ELF-1 (cell line): ENCODE measurements at regions not wholly inside any gene's neighbourhood (a gene's known extent, or its start where the extent isn't known, plus 50 kb on each side); places are given as distances from the start of the nearest gene placed in this dataset.
"Not testable (repeated sequence)": the region's sequence is repeated elsewhere in the genome, so short reads cannot be mapped to it uniquely, and the experiment has no call there.

Source experiments
- DNase-seq: peaks from one replicate; pipeline ENCODE4 v3.0.0-alpha.2; 2016; ENCODE audit warnings: low read depth, low spot score

DNA sequence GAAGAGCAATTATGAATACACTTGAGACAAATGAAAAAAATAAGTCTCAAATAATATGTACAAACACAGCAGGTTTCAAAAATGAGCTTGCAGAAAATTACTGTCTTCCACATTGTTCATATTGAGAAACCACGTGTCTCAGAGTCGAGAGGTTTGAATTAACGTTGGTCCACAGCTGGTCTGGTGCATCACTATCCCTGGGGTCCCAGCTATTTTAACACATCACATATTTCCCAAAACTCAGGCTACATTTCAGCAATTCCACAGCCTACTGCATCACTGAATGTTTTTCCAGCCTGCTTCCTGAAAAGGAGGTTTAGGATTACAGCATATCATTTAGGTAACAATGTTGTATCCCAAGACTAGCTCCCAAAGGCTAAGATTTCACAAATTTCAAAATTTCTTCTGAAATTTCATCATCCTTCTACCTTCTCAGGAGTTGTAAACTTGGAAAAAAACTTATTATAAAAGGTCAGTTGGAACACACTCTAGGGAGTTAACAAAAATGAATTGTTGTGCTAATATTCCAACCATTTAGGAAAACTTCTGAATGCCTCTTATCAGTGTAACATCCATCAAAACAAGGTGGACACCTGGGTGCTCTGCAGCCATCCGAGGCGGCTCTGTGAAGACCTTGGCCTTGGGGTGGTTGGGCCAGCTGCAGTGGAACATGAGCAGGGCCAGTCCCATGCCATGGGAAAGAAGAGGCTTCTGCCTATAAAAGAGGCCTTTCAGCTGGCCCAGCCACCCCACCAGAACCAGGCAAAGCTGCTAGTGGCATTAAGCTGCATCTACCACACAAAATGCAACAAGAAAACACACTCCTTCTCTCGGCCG, 198.1 kb upstream of the RBBP8 start:
- DNase-seq, result no peak

DNA sequence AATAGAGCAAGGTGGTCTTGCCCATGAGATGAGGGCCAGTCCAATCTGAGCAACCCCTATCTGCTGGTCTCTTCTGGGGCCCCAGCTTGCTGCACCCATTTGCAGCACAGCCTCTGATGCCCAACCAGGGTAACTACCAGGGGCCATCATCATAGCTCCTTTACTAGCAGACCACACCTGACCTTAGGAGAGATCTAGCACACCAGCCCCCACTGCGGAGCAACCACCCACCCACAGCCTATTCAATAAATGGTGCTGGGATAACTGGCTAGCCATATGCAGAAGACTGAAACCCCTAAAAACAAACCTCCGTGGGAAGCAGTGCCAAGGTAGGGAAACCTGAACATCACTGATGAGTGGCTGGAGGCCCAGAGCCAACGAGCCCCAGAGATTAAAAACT, 196.1 kb upstream of the RBBP8 start:
- DNase-seq, result no peak

DNA sequence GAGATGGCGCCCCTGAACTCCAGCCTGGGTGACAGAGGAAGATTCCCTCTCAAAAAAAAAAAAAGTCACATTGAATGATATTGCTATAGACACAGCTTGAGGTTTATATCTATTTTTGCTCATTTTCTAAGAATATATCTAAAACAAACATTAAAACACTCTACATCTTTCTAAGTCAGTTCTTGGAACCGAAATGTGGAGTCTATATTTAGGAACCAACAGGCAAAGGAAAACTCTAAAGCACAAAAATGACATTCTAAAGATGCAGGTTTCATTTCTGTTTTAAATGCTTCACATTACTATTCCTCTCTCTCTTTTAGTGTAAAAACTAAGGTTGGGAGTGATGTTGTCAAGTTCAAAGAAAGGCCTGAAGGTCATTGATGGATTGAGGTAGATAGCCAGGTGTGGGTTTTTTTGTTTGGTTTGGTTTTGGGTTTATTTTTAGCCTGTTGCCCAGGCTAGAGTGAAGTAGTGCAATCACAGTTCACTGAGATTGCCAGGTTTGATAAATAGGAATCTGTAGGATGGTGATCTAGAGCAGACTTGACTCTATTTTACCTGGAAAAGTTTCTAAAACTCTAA, 194.0 kb upstream of the RBBP8 start:
- no peak for DNase-seq

DNA sequence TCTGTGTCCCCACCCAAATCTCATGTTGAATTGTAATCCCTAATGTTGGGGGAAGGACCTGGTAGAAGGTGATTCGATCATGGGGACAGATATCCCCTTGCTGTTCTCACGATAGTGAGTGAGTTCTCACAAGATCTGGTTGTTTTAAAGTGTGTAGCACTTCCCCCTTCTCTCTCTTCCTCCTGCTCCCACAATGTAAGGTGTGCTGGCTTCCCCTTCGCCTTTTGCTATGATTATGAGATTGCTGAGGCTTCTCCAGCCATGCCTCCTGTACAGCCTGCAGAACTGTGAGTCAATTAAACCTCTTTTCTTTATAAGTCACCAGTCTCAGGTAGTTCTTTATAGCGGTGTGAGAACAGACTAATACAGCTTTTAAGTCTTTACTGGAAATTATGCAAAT, 193.3 kb upstream of the RBBP8 start:
- DNase-seq, result no peak

DNA sequence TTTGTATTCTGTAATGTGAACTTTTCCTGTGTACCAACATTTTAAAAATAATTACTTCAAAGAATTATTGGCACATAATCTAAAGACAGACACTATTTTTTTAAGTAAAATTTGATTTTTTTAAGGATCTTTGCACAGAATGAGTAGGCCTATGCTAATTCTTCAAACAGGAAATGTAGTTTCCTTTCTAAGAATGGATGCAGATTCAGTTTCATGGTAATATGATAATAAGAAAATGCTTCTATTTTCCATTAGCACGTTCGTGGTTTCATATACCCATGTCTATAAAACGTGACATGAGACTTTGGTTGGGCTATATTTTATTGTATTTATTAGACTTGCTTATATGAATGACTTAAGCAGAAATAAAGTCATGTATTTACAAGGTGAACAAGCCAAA, 191.8 kb upstream of the RBBP8 start:
- no peak for DNase-seq

DNA sequence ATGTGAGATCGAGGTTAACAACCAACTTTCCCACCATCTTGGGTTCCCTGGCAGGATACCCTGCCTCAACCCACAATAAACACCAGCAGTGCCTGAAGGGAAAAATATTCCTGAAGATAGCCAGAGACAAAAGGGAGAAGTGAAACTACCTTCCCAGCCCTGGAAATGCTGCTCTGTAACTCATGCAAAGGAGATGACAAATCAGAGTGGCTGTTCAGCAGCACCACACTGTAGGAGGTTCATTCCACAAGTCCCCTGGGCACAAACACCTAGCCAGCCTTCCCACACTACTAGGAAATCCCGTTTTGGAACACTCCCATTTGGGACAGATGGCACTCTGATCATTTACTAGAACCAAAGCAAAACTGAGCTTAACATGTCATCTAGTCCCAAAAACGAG, 190.7 kb upstream of the RBBP8 start:
- DNase-seq, result peak; percentile 27

DNA sequence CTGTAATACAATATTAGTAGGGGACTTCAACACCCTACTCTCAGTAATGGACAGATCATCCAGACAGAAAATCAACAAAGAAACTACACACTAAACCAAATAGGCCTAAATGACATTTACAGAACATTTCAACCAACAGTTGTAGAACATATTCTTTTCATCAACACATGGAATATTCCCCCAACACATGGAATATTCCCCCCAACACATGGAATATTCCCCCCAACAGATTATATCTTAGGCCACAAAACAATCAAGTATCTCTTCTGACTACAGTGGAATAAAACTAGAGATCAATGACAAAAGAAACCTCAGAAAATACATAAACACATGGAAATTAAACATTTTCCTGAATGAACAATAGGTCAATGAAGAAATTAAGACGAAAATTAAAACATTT, 187.2 kb upstream of the RBBP8 start:
- no peak for DNase-seq

DNA sequence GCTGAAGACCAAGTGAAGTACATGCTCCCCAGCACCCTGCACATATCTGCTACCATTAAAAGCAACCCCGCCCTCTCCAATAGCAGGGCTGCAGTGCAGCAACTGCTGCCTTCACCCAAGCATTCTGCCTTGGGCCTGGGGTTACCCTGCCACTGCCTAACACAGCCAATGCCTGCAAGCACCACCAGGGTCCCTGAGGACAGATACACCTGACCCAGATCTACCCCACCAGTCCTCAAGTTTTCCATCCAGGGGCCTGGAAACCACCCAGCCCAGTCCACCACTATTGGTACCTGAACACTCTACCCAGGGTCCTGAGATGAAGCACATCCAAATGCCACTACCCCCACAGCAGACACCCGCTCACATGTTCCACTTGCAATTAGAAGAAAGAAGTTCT, 181.1 kb upstream of the RBBP8 start:
- DNase-seq, result no peak

DNA sequence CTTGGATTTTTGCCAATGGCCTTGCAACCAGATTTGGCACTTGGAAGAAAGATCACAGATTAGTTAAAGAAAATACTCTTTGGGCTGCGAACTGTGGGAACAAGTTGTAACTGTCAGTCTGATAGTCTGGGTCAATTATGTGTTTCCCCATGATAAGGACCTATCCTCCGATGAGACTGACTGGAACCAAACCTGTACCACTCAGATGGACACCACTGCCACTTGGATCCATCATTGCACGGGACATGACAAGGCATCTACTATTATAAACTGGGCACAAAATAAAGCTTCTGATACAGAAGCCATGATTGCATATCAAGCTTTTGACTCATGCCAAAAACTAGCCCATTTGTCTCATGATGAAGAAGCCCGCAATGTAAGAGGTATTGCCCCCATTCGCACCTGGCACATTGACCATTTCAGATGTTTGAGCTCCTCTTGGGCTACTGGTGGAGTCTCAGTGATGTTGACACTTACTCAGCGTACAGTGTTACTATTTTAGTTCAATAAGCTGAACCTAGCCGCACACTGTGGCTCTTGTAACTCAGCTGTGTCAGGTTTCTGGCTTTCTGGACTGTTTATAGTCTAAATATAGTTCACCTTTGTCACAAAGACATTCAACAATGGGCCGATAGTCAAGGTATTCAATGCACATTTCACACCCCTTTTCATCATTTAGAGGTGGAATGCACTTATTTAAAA, 179.8 kb upstream of the RBBP8 start:
- no peak for DNase-seq

DNA sequence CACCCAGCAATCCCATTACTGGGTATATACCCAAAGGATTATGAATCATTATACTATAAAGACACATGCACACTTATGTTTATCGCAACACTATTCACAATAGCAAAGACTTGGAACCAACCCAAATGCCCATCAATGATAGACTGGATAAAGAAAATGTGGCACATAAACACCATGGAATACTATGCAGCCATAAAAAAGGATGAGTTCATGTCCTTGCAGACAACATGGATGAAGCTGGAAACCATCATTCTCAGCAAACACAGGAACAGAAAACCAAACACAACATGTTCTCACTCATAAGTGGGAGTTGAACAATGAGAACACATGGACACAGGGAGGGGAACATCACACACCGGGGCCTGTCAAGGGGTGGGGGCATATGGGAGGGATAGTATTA, 169.1 kb upstream of the RBBP8 start:
- not testable (repeated sequence) for DNase-seq

DNA sequence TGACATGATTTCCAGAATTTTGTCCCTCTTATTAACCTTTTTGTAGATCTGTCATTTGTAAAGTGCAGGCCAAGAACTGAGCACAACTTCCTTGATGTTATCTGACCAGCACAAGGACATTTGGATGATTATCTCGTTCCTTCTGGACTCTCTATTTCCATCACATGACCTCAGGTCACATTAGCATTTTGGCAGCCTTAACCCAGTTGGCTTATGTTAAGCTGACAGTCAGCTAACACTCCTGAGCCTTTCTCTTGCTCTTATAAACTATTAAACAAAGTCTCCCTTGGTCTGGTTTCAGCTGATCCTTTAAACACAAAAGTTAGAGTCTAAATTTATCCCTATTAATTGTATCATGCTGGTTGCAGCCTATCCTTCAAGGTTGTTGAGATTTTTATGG, 167.2 kb upstream of the RBBP8 start:
- DNase-seq, result no peak

DNA sequence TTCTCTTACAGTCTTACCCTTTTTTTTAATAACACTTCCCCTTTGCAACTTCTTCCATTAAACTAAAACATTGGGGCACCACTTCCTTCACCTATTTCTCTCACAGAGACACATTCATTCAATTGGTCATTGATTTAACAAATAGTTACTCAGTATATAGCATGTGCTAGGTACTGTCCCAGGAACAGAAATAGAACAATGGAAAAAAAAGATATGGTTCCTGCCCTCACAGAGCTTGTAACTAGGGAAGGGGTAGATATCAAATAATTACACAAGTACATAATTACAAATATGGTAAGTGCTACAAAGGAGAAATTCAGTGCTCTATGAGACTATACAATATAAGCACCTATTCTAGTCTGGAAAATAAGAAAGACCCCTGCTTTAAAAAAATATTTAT, 165.5 kb upstream of the RBBP8 start:
- no peak for DNase-seq

DNA sequence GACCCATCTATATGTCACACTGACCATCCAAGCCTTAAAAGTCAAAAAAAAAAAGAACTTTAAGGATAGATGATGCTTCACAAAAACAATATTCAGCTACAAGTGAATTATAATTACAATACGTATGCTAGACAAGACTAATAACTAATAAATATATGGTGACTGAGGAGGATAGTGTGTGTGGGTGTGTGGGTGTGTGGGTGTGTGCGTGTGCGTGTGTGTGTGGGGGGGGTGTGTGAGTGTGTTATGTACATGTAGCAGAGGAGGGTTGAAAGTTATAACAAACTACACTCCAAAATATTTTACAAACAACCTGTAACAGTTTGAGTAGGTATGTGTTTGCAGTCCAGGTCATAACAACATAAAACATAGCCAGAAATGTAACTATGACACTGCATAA, 159.2 kb upstream of the RBBP8 start:
- no peak for DNase-seq

DNA sequence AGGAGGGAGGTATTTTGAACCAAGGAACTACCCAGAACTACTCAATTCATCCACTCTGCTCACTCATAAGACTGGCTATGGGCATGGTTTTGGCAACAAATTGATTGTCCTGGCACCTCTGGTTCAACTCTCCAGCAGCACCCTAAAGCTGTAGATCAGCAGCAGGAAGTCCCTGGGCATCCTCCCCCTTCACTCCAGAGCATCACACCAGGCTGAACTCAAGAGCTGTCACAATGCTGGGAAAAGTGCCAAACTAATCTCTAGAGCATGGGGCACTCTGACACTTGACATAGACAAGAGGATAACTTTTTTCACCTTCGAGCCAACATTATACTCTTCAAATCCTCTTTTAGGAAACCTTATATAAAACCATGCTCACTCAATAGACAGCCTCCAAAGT, 154.1 kb upstream of the RBBP8 start:
- DNase-seq, result no peak

DNA sequence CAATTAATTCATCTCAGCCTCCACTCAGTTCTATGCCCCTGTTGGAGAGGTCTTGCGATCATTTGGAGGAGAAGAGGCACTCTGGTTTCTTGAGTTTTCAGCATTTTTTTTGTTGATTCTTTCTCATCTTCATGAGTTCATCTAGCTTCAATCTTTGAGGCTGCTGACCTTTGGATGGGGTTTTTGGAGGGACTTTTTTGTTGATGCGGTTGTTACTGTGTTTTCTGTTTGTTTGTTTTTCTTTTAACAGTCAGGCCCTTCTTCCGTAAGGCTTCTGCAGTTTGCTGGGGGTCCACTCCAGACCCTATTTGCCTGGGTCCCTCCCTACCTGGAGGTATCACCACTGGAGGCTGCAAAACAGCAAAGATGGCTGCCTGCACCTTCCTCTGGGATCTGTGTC, 149.9 kb upstream of the RBBP8 start:
- no peak for DNase-seq

DNA sequence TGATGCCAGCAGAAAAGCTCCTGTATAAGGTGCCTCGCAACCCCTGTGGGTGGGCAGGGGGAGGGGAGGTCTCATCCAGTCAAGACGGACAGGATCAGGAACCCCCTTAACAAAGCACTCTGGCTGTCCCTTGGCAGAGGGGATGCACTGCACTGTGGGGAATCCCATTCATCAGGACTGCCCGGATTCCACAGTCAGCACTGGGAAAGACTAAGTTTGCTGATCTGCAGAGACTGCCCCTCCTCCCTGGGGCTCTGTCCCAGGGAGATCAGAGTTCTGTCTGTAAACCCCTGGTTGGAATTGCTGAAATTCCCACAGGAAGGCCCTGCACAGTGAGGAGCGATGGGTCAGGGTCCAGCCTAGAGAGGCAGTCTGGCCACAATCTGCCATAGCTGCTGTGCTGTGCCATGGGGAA, 149.5 kb upstream of the RBBP8 start:
- DNase-seq, result peak; percentile 81

DNA sequence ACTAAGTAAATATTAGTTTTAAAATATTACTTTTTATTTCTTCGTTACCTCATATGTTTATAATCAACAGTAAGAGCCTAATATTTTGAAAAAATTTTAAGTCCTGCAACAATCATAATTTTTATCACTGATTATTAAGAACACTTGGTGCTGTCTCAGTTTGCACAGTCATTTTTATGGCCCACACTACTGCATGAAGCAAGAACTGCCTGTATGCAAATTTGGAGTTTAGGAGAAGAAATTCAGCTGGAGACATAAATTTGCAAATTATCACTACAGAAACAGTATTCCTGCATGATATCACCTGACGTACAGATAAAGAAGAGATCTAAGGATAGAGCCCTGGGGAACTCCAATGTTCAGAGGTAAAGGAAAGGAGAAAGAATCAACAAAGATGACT, 144.1 kb upstream of the RBBP8 start:
- no peak for DNase-seq

DNA sequence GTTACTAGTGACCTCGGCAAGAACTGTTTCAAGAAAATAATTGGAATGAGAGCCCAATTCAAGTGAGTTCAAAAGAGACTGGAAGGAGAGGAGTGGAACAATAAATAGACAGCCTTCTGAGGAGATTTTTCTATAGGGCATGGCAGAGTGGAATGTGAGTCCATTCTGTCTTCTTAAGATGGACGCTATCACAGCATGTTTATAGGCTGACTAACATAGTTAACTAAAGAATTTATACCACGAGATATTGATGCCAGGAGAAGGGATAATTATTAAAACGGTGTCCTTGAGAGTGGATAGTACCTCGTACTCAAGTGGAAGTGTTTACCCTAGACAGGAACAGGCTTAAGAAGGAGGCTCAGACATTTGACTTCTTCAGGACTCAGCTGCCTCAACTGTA, 143.5 kb upstream of the RBBP8 start:
- DNase-seq, result no peak

DNA sequence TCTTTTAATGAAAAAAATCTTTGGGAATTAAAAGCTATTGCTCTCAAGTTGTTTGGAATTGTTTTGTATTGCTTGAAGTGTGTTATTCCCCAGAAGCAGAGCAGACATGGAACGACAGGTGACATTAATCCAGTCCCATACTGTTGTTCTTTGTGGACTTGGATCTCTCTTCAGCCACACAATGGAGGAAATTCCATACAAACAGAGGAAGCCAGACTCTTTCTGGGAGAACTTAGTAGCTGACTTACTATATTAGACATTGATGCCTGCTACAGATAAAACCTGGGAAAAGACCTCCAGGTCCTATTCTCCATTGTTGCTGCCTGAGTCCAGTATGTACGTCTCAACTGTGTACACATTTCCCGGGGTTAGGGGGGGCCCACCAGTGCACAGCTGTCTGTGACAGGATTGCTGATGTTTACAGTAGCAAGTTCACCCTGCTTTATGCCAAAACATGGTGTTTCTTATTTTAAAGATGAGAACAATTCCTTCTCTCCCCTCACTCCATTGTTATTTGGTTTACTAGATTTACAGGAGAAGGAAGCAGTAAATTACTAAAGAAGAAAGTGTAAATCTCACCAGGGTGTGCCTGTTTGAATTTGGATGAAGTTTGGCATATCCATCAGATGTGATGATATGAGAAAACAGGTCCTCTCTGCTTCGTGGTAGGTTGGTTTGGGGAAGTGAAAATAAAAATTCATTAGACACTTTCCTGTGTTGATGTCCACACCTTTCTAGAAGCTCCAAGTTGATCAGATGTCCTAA, 142.4 kb upstream of the RBBP8 start:
- no peak for DNase-seq

DNA sequence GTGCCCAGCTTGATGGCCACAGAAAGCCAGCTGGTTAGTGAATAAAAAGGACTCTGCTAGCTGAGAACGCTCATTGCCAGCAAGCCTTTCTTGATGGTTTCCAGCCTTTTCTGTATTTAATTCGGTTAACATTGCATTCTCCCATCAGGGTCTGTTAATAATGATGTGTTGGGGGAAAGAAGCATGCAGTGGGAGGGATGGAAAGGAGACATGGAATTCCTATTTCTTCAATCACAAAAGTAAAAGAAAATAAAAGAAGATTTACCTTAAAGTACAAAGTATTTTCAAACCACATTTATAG, 141.9 kb upstream of the RBBP8 start:
- DNase-seq, result no peak

DNA sequence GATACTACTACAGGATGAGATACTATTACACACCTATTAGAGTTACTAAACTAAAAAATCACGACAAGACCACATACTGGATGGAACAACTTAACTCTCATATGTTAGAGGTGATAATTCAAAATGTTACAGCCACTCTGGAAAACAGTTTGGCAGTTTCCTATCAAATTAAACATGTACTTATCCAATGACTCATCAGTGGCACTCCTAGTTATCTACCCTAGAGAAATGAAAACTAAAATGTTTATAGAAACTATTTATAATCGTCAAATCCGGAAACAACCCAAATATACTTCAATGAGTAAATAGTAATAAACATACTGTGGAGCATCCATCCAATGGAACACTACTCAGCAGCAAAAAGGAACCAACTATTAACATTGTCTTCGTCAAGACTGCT, 137.0 kb upstream of the RBBP8 start:
- no peak for DNase-seq

DNA sequence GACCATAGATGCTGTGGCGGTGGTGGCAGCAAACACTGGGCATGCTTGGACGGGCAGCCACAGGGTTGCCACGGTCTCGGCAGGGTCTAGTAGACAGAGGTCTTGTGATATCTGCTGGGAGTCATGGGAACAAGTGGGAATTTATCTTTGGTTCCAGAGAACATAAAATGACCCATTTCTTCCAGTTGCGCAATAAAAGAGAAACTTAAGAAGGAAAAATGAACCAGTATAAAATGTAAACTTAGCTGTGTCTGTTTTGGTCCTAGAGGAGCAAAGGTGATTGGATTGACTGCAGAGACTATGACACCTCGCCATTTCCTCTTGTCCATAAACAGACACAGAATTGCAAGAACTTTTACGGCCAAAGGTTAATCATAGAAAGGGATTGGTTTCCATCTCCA, 132.6 kb upstream of the RBBP8 start:
- no peak for DNase-seq
